C1 segment of cervical spinal cord (tissue), 14 donors: ENCODE measurements at regions not wholly inside any gene's neighbourhood (a gene's known extent, or its start where the extent isn't known, plus 50 kb on each side); places are given as distances from the start of the nearest gene placed in this dataset.

Source experiments
- DNase-seq, 14 donors: peaks; one replicate each; lab custom pipeline; 2025; lab: John Stamatoyannopoulos, UW

- DNase-seq: peak in 1 of 14 donors; percentile 69
These were observed 111.4 kb upstream of the C1QTNF9B start for GRCh38 chr13:24008679-24009078.

- DNase-seq: no peak
These were observed 114.0 kb upstream of the C1QTNF9B start for GRCh38 chr13:24011266-24011665.

- peak in 1 of 14 donors; percentile 25 for DNase-seq
These were observed 115.3 kb upstream of the C1QTNF9B start for GRCh38 chr13:24012648-24013047.

- DNase-seq: no peak
These were observed 115.9 kb upstream of the C1QTNF9B start for GRCh38 chr13:24013189-24013588.

- DNase-seq: no peak
These were observed 118.7 kb upstream of the C1QTNF9B start for GRCh38 chr13:24016046-24016445.

- no peak for DNase-seq
These were observed 125.3 kb upstream of the C1QTNF9B start for GRCh38 chr13:24022568-24022967.

GRCh38 chr13:24023073-24023472 lies 125.8 kb upstream of the C1QTNF9B start:
- no peak for DNase-seq

- DNase-seq: no peak
These were observed 130.2 kb upstream of the C1QTNF9B start for GRCh38 chr13:24027494-24027893.

- no peak for DNase-seq
These were observed 128.3 kb upstream of the SPATA13 start for GRCh38 chr13:24032252-24032651.

- no peak for DNase-seq
These were observed 127.8 kb upstream of the SPATA13 start for GRCh38 chr13:24032674-24033073.

- no peak for DNase-seq
These were observed 126.8 kb upstream of the SPATA13 start for GRCh38 chr13:24033527-24034302.

- no peak for DNase-seq
These were observed 125.1 kb upstream of the SPATA13 start for GRCh38 chr13:24035411-24035810.

- DNase-seq: no peak
These were observed 124.4 kb upstream of the SPATA13 start for GRCh38 chr13:24036115-24036514.

GRCh38 chr13:24038405-24038804 lies 122.1 kb upstream of the SPATA13 start:
- DNase-seq: peak in 3 of 14 donors; percentile 39 to 74 (median 49)

GRCh38 chr13:24038841-24039330 lies 121.6 kb upstream of the SPATA13 start:
- DNase-seq: peak in 7 of 14 donors; percentile 47 to 71 (median 62)

- DNase-seq: peak in 5 of 14 donors; percentile 23 to 53 (median 33)
These were observed 120.7 kb upstream of the SPATA13 start for GRCh38 chr13:24039621-24040475.

GRCh38 chr13:24040835-24041234 lies 119.7 kb upstream of the SPATA13 start:
- DNase-seq: peak in 2 of 14 donors; percentile 39 to 44

- DNase-seq: no peak
These were observed 118.8 kb upstream of the SPATA13 start for GRCh38 chr13:24041651-24042225.

GRCh38 chr13:24042710-24043440 lies 117.6 kb upstream of the SPATA13 start:
- no peak for DNase-seq

GRCh38 chr13:24043590-24044350 lies 116.8 kb upstream of the SPATA13 start:
- DNase-seq: no peak

GRCh38 chr13:24045597-24045996 lies 114.9 kb upstream of the SPATA13 start:
- no peak for DNase-seq
